ENCODE measurements at regions not wholly inside any gene's neighbourhood (a gene's known extent, or its start where the extent isn't known, plus 50 kb on each side); places are given as distances from the start of the nearest gene placed in this dataset.

DNA sequence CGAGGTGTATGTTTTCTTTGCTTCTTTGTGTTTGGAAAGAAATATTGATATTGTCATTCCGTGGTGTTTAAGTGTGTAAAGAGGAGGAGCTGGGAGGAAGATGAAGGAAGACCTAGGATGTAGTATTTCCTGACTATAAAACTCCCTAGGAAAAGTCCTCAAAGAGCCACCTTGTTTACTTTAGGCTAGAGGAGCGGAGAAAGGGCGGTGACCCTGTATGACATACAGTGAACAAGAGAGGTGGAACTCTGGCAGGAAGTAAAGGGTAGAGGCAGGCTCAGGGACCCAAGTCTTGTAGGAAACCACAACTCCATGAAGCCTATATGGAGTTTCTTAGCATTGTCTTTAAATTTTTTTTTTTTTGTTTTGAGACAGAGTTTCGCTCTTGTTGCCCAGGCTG is 303.9 kb downstream of the DOCK8 start:
- ChIA-PET CTCF (no interaction called here), POLR2A (no interaction called here), SMC1A (ENCODE audit: uncharacterized antibody, unreplicated experiment) (no interaction called here), RAD21 (ENCODE audit: unreplicated experiment) (no interaction called here)
- no peak for FAIRE-seq
- H3K27ac ChIP-seq (ENCODE audit: control insufficient read depth, insufficient read depth), result no peak overlapping the region
- in situ Hi-C loops (cut with MboI), result no loop called here
- H3K27me3 ChIP-seq (replicated peaks in 1 of 2; ENCODE audit: control insufficient read depth in 2 of 2, insufficient read depth in 2 of 2, low read length in 1 of 2), result no peaks in the 10 kb centered on the region
- no peaks in the 10 kb centered on the region for H3K79me2 ChIP-seq (ENCODE audit: control insufficient read depth, insufficient read depth, low read length)
- H3K9me3 ChIP-seq (replicated peaks; ENCODE audit: control insufficient read depth, insufficient read depth, low read length), result no peaks in the 10 kb centered on the region
- H3K4me1 ChIP-seq (ENCODE audit: control insufficient read depth, insufficient read depth, low read length), result no peaks in the 10 kb centered on the region
- BruUV-seq (replicated peaks), result no TSS peak
- H3K4me3 ChIP-seq, result no peak overlapping the region
- intact Hi-C loops (cut with micrococcal nuclease; ENCODE audit: unreplicated experiment), result no loop called here
- H4K20me1 ChIP-seq (ENCODE audit: control insufficient read depth, insufficient read depth), result no peaks in the 10 kb centered on the region
- no peak for DNase-seq (ENCODE audit: low read depth, low spot score)
- H3K4me2 ChIP-seq (ENCODE audit: control insufficient read depth, insufficient read depth), result no peak overlapping the region
- ATAC-seq, result no peak
- no peak overlapping the region for H3K9ac ChIP-seq (ENCODE audit: control insufficient read depth, insufficient read depth, low read length)
- WGBS (ENCODE audit: insufficient coverage, insufficient replicate concordance, low lambda C conversion rate, missing lambda C conversion rate), result 40% methylated on average over 5 of the region's 5 CpGs
- no peaks in the 10 kb centered on the region for H3K36me3 ChIP-seq (ENCODE audit: control insufficient read depth in 2 of 2, insufficient read depth in 2 of 2, low read length in 1 of 2)
- no peak overlapping the region for H2AFZ ChIP-seq (ENCODE audit: control insufficient read depth, low read depth, low read length)
- TF ChIP-seq SIX5 (IDR thresholded peaks at IDR 0.05; ENCODE audit: low read depth, low read length, severe bottlenecking) (no peak), EGR1 (IDR thresholded peaks at IDR 0.05; ENCODE audit: borderline replicate concordance in 1 of 2, low read depth in 2 of 2, low read length in 2 of 2) (no peak), RAD51 (IDR thresholded peaks at IDR 0.05) (no peak), CEBPB (IDR thresholded peaks at IDR 0.05; ENCODE audit: borderline replicate concordance in 1 of 2, low read depth in 2 of 2, low read length in 2 of 2) (no peak), TBL1XR1 (IDR thresholded peaks at IDR 0.05; ENCODE audit: low read depth, low read length) (no peak), MTA2 (IDR thresholded peaks at IDR 0.05; ENCODE audit: low read depth) (no peak), RFX5 (IDR thresholded peaks at IDR 0.05; ENCODE audit: low read depth, low read length) (no peak), RAD21 (IDR thresholded peaks at IDR 0.05; ENCODE audit: insufficient read depth, low read depth, low read length) (no peak), RUNX3 (IDR thresholded peaks at IDR 0.05; ENCODE audit: low read length) (no peak), ZNF274 (IDR thresholded peaks at IDR 0.05; ENCODE audit: insufficient read depth, insufficient read length) (no peak), ZSCAN29 (IDR thresholded peaks at IDR 0.05) (no peak), POU2F2 (IDR thresholded peaks at IDR 0.05; ENCODE audit: borderline replicate concordance, low read depth, low read length) (no peak)
- TF ChIP-seq, protein P1, sequence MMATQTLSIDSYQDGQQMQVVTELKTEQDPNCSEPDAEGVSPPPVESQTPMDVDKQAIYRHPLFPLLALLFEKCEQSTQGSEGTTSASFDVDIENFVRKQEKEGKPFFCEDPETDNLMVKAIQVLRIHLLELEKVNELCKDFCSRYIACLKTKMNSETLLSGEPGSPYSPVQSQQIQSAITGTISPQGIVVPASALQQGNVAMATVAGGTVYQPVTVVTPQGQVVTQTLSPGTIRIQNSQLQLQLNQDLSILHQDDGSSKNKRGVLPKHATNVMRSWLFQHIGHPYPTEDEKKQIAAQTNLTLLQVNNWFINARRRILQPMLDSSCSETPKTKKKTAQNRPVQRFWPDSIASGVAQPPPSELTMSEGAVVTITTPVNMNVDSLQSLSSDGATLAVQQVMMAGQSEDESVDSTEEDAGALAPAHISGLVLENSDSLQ (IDR thresholded peaks at IDR 0.05), result no peak
- TF ChIP-seq, protein P2, sequence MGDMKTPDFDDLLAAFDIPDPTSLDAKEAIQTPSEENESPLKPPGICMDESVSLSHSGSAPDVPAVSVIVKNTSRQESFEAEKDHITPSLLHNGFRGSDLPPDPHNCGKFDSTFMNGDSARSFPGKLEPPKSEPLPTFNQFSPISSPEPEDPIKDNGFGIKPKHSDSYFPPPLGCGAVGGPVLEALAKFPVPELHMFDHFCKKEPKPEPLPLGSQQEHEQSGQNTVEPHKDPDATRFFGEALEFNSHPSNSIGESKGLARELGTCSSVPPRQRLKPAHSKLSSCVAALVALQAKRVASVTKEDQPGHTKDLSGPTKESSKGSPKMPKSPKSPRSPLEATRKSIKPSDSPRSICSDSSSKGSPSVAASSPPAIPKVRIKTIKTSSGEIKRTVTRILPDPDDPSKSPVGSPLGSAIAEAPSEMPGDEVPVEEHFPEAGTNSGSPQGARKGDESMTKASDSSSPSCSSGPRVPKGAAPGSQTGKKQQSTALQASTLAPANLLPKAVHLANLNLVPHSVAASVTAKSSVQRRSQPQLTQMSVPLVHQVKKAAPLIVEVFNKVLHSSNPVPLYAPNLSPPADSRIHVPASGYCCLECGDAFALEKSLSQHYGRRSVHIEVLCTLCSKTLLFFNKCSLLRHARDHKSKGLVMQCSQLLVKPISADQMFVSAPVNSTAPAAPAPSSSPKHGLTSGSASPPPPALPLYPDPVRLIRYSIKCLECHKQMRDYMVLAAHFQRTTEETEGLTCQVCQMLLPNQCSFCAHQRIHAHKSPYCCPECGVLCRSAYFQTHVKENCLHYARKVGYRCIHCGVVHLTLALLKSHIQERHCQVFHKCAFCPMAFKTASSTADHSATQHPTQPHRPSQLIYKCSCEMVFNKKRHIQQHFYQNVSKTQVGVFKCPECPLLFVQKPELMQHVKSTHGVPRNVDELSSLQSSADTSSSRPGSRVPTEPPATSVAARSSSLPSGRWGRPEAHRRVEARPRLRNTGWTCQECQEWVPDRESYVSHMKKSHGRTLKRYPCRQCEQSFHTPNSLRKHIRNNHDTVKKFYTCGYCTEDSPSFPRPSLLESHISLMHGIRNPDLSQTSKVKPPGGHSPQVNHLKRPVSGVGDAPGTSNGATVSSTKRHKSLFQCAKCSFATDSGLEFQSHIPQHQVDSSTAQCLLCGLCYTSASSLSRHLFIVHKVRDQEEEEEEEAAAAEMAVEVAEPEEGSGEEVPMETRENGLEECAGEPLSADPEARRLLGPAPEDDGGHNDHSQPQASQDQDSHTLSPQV (IDR thresholded peaks at IDR 0.05), result no peak
- TF ChIP-seq, protein P3, sequence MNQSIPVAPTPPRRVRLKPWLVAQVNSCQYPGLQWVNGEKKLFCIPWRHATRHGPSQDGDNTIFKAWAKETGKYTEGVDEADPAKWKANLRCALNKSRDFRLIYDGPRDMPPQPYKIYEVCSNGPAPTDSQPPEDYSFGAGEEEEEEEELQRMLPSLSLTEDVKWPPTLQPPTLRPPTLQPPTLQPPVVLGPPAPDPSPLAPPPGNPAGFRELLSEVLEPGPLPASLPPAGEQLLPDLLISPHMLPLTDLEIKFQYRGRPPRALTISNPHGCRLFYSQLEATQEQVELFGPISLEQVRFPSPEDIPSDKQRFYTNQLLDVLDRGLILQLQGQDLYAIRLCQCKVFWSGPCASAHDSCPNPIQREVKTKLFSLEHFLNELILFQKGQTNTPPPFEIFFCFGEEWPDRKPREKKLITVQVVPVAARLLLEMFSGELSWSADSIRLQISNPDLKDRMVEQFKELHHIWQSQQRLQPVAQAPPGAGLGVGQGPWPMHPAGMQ (IDR thresholded peaks at IDR 0.05; ENCODE audit: borderline replicate concordance), result no peak
- TF ChIP-seq, protein P4, sequence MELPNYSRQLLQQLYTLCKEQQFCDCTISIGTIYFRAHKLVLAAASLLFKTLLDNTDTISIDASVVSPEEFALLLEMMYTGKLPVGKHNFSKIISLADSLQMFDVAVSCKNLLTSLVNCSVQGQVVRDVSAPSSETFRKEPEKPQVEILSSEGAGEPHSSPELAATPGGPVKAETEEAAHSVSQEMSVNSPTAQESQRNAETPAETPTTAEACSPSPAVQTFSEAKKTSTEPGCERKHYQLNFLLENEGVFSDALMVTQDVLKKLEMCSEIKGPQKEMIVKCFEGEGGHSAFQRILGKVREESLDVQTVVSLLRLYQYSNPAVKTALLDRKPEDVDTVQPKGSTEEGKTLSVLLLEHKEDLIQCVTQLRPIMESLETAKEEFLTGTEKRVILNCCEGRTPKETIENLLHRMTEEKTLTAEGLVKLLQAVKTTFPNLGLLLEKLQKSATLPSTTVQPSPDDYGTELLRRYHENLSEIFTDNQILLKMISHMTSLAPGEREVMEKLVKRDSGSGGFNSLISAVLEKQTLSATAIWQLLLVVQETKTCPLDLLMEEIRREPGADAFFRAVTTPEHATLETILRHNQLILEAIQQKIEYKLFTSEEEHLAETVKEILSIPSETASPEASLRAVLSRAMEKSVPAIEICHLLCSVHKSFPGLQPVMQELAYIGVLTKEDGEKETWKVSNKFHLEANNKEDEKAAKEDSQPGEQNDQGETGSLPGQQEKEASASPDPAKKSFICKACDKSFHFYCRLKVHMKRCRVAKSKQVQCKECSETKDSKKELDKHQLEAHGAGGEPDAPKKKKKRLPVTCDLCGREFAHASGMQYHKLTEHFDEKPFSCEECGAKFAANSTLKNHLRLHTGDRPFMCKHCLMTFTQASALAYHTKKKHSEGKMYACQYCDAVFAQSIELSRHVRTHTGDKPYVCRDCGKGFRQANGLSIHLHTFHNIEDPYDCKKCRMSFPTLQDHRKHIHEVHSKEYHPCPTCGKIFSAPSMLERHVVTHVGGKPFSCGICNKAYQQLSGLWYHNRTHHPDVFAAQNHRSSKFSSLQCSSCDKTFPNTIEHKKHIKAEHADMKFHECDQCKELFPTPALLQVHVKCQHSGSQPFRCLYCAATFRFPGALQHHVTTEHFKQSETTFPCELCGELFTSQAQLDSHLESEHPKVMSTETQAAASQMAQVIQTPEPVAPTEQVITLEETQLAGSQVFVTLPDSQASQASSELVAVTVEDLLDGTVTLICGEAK (IDR thresholded peaks at IDR 0.05; ENCODE audit: borderline replicate concordance), result no peak

Data from GM12878 (cell line).